ENCODE measurements at regions not wholly inside any gene's neighbourhood (a gene's known extent, or its start where the extent isn't known, plus 50 kb on each side); places are given as distances from the start of the nearest gene placed in this dataset.

DNA sequence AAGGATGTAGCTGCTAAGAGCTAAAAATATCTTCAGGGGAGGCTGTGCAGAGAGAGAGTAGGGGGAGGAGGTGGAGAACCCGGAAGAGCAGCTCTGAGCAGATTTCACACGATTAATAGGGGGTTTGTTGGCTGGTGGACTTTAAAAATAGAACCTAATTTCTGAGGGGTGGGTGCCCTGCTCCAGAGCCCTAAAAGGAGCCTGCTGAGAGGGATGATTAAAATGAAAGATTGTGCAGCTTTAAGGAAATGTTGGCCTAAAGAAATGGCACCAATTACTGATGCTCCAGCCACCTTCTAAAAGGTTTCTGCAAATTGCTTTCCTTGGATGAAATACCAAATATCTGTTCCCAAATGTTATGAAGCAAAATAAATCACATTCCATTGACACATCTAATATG lies 202.8 kb upstream of the BTBD3 start:
- no peak for DNase-seq

DNA sequence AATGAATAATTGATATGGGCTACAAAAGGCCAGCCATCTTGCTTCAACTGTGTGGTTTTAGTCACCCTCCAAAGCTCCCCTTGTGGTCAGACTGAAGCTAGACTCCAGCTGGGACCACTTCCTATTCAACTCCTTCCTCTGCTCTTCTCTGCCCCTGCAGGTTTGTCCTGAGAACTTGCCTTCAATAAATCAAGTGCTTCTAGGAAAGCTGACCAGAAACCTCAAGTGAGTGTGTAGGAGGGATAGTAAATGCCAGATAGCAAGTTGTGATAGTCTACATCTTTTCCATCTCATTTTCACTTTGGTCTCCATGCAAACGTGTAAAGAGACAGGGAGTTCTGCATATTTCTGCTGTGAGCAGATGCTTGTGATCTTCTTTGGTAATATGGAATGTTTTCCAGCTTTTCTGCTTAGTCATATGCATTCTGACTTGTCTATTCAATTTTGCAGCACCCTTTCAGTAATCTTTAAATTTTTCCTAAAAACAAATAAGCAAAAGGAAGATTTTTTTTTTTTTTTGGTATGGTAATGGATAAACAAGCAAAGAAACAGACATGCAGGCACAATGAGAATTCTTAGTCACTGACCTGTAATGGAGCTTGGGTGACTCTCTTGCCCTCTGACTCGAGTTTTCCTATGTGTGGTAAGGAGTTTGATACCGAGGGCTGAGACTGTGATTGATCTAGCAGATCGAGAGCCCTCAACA lies 201.3 kb upstream of the BTBD3 start:
- DNase-seq, result peak; percentile 37

DNA sequence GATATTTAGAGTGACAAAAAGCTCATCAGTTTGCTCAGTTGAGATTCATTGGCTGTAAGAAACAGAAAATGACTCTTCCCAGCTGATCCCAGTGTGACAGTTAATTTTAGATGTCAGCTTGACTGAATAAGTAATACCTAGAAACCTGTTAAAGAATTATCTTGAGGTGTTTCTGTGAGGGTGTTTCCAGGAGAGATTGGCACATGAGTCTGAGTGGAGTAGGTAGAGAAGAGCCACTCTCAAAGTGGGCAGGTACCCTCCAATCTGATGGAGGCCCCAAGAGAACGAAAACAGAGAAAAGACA lies 200.8 kb upstream of the BTBD3 start:
- DNase-seq, result no peak

DNA sequence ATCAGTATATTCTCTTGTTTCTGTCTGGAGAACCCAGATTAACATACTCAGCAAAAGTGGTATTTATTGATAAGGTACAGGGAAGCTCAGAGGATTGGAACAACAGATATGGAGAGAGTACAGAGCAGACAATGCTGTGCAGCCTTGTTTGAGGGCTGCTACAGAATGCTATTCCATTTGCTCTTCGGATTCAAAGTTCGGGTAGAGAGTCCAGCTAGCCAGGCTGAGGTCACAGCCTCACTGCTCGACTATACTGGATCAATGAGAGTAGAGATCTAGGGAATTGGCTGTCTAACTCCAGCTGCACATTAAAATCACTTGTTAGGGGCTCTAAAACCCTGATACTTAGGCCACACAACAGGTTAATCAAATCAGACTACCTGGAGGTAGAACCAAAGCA lies 200.1 kb upstream of the BTBD3 start:
- DNase-seq, result no peak

DNA sequence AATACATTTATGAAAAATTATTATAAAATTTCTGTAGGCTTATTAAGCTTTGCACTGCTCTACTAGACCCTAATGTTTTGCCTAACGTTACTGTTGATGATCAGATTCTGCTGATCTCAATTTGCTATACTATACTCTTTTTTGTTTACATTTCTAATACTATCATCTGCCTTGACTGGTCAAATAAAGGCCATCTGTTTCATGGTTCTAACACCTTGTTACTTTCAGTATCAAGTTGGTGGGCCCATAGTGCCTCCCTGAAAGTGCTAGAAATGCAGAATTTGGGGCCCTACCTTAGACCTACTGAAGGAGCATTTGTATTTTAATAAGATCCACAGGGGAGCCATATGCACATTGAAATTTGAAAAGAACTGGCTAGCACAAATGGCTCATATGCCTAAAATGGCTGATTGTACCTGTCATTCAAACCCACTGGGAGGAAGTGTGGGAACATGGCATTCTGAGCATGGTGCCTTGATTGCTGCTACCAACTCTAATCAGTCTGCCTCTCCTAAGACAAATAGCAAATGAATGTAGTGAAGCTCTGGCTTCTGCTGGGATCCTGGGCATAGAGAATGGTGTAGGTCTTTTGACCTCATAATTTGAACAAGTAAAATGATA lies 199.1 kb upstream of the BTBD3 start:
- DNase-seq, result peak; percentile 25

DNA sequence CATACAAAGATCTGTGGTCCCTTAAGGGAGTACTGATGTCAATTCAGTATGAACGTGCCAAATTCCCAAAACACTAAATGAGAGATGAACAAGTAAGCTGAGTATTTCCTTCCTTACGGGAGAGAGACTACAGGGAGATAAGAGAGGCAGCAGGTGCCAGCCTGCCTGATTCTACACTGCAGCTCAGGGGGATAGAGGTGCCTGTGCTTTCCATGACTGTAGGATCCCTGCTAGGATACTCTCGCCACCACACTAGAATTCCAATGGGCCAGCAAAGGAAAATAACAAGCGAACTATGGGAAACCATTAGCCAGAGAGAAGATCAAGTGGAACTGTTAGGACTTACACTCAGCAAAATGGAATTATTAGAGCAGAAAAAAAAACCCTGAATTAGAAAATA lies 198.5 kb upstream of the BTBD3 start:
- DNase-seq, result no peak

DNA sequence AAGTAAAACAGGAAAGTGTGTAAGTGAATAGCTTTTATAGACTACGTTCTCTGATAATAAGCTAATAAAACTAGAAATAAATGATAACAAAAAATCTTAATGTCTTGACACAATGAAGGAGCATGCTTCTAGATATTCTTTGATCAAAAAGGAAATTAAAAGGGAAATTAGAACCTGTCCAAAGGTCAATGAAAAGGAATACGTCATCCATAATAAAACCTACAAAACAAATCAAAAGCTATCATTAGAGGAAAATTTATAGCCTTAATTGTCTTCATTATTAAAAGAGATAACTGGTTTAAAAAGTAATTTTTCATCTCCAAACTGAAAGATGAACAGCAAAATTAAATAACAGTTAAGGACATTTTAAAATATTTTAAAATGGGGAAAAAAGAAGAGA lies 196.3 kb upstream of the BTBD3 start:
- no peak for DNase-seq

DNA sequence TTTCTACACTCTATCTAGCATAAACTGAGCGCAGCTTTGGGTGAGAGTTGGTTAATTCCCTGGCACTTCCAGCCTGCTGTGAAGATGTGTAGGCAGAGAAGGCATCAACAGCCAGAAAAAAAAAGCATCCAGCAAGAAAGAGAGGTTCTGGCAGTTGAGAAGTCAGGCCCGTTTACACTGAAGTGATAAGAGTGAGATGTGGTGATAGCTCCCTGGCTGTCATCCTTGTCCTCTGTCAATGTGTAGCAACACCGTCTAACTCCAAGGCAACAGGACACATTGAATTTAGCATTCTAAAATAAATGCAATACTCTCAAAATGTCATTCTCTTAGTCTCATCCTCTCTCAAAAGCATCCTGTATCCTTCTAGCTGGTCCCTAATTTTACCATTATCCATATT lies 193.6 kb upstream of the BTBD3 start:
- no peak for DNase-seq

DNA sequence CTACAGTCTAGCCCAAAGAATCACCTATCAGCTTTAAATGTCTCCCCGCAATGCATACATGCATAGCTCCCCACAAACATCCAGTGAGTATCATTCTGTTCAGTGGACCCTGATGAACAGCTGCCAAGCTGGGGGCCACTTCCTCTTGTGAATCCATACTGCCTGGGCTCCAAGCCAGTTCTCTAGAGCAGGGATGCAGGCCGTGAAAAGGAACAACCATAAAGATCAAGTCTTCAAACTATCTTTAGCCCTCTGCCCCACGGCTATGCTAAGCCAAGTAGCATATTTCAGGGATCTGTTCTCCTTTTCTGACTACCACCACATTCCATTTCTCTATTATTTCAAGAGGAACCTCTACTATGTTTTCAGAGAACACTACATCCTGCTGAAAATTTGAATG lies 191.7 kb upstream of the BTBD3 start:
- DNase-seq, result peak; percentile 55

DNA sequence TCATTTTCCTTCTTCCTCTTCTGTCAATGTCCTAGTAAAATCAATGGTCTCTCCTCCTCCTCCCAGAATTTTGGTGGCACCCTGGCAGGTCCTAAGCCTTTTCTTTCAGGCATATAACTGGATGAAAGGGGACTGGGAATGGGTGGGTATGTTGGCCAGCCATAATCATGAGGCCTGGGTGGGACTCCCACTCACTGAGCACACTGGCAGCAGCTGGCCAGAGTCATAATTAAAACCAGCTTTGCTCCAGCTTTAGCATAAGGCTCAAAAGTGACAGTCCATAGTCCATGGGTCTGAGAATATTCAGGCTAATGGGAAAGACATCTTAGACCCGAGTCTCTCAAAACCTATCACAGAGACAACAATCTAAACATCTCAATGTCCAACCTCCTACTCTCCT lies 190.0 kb upstream of the BTBD3 start:
- DNase-seq, result no peak

DNA sequence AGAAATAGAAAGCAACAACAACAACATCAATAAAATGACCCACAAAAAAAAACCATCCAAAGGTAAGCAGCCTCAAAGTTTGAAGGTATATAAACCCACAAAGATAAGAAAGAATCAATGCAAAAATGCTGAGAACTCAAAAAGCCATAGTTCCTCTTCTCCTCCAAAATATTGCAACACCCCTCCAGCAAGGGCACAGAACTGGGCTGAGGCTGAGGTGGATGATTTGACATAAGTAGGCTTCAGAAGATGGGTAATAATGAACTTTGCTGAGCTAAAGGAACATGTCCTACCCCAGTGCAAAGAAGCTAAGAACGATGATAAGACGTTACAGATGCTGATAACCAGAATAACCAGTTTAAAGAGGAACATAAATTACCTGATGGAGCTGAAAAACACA lies 188.8 kb upstream of the BTBD3 start:
- no peak for DNase-seq

DNA sequence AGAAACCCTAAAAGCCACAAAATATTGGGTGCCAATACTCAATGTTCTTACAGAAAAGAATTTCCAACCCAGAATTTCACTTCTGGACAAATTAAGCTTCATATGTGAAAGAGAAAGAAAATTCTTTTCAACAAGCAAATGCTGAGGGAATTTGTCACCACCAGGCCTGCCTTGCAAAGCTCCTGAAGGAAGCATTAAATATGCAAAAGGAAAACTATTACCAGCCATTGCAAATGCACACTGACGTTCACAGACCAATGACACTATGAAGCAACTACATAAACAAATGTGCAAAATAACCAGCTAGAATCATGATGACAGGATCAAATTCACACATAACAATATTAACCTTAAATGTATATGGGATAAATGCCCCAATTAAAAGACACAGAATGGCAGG lies 187.9 kb upstream of the BTBD3 start:
- DNase-seq, result no peak

DNA sequence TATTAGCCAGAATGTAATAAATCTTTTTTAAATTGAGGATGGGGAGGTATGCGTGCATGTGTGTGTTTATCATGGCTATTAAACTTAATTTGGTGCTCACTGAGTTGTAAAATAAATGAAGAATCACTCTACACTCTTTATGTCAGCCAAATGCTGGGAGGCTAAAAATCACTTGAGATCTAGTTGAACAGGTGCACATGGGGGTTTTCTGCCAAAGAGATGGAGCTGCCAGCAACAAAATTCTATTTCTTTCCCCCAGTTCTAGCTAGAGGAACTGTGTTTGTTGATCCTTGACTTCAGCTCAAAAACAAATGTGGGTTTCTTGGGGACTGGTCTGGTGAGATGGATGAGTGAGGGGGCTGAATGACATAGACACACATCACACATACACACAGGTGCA lies 183.3 kb upstream of the BTBD3 start:
- peak; percentile 15 for DNase-seq

DNA sequence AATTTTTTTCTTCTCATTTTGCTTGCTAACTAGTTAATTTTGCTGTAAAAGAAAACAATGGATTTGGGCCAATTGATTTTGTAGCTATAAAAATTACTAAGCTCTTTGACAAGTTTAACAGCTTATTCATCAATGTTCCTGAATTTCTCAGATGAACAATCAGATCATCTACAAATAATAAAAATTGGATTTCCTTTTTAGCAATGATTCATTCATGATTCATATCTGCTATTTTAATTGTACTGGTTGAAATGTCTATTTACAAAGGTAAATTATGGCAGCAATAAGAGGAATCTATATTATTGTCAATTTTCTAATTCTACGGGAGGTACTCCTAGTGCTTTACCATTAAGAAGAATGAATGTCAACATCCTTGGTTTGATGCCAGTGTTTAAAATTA lies 178.8 kb upstream of the BTBD3 start:
- no peak for DNase-seq

DNA sequence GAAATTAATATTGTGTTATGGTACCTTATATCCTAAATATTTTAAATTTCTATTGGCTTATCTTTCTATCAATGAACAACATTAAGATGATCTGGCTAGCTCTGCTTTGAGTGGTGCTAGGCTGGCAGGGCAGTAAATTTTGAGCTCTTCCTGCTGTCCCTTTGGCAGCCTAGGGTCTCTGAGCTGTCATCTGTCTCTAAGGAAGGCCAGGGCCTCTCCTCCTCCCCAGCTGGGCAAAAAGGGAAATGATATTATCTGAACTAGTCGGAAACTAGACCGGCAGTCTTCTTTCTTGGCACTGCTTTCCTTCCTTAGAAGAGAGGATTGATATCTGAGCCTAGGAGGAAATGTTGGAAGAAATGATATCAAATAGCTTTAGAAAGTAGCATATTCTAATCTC lies 176.7 kb upstream of the BTBD3 start:
- no peak for DNase-seq

DNA sequence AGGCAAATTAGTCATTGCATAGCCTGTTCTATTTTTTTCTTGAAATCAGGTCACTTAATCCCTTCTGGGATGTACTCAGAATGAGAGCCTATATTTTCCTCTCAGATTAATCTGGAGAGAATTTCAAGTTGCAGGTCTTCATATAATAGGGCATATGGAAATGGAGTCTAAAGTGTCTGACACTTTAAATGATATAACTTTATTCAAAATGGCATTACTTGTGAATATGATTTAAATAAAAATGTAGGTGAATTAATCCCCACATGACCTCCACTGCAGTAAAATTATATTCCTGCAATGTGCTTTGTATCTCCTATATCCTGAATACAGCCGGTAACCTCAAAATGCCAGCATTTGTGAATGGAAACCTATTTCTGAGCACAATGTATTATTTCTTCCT lies 172.5 kb upstream of the BTBD3 start:
- DNase-seq, result no peak

DNA sequence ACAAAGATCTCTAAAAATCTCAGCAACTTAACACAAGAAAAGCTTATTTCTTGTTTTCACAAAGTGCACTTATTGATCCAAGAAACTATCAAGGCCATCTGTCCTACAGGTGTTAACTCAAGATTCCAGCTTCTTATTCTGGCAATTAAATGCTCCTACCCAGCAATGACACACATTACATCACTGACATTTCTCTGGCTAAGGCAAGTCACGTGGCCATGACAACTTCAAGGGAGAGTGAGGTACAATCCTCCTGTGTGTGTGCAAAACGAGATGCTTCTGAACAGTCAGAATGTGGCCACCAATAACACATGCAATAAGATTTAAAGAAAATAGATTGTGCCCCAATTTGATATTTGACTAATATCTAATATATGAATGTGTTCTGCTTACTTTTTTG lies 169.3 kb upstream of the BTBD3 start:
- DNase-seq, result no peak

DNA sequence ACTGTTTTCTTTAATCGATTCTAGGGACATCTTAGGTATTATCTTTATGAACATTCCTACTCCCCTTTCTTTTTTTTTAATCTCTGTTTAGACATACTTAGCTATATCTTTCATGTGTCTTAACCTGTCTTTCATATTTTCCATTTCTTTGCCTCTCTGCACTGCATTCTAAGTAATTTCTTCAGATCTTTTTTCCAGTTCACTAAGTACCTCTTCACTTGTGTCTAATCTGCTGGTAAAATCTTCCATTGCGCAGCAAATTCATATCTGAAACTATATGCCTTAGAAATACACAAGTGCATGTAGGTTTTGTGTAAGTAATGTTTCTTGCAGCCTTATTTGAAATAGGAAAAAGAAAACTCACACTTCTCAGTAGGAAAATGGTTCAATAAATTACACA lies 165.4 kb upstream of the BTBD3 start:
- DNase-seq, result no peak

DNA sequence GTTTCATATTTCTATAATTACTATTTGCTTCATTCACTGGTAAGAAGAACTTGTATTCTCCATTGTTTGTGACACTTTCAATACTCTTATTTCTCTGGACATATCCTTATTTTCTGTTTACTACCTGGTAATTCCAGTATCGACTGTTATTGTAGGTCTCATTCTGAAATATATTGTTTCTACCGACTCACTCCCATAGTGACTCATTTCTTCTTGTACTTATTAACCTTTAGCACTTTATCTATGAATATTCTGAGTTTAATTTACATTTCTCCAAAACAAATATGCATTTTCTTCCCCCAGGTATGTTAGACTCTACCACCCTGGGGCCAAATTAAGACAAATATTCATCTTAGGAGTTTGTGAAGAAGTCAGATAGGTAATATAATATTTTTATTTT lies 164.5 kb upstream of the BTBD3 start:
- no peak for DNase-seq

DNA sequence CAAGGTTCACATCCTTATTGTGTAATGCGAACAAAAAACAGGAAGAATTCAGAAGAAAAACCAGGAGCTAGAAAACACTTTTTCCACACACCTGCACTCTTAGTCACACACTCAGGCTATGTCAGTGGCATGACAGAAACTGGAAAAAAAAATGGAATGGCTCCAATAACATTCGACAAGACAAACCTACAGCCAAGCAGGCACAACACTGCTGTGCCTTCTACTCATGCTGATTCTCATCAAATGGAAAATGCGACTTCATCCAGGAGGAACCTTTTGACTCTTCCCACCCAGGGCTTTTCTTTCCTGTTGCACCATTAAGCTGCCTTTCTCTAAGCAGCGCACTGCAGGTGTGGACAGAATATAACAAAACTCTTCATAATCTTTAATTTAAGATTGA lies 163.2 kb upstream of the BTBD3 start:
- no peak for DNase-seq

DNA sequence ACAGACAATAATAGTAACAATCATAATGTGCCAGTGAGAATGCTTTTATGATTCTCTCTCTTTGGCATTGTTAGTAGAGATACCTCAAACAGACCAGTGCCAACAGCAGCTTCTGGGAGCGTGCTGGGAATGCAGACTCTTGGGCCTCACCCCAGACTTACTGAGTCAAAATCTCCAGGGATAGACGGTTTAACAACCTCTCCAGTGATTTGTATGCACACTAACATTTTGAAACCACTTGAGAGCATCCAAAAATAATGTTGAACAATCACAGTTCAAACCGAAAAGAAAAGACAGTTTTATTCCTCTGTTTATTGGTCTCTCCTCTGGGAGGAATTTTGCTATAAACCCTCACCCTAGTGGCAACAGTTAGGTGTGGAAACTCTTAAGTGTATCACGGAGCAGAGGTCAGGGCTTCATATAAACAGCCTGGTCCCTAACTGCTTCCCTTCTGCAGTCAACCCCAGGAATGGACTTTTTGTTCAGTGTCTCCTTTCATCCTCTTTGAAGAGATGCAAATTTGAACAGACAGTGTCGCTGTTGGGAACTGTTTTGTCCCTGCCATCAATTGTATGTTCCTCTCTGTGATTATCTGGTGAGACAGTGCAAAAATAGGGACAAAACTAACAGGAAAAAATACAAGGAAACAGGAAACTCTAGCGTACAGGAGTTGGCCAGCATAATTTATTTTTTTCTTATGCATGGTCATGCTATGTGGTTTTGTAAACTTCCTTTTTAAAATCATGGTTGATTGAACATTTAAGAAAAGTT lies 162.4 kb upstream of the BTBD3 start:
- no peak for DNase-seq

DNA sequence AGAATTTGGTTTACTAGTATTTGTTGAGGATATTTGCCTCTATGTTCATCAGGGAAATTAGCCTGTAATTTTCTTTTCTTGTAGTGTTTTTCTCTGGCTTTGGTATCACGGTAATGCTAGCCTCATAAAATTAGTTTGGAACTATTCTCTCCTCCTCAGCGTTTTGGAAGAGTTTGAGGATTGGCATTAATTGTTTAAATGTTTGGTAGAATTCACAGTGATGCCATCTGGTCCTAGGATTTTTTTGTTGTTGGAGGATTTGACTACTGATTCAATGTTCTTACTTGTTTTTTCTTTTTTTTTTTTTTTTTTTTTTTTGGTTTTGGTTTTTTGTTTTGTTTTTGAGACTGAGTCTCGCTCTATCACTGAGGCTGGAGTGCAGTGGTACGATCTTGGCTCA lies 156.2 kb upstream of the BTBD3 start:
- peak; percentile 14 for DNase-seq

DNA sequence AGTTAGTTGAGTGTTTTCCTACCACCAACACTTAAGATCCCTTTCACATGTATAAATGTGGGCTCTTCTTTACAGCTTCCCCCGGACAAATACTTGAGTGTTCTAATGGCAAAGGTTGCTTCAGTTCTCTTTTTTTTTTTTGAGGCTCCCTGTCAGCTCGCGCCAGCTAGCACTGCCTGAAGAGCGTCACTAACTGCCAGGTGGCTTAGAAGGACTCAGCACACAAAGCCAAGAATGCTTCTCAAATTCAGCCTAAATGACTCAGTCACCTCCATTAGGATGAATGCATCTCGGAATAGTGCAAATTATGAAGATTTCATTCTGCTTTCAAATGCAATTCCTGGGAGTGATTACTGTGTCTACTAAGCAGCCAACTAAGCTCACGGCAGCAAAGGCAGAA lies 150.7 kb upstream of the BTBD3 start:
- peak; percentile 40 for DNase-seq

DNA sequence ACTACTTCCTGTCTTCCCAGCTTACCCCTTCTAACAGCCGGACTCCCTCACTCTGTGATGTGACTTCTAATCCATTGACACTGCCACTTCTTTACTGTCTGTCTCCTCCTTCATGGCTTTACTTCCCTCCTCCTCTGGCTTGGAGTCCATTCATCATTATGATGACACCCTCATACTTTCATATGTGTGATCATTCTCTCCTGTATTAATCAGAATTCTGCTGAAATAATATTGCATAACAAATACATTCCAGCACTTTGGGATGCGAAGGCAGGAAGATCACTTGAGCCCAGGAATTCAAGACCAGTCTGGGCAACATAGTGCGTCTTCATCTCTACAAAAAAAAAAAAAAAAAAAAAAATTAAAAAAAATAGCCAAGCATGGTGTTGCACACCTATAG lies 147.9 kb upstream of the BTBD3 start:
- no peak for DNase-seq

DNA sequence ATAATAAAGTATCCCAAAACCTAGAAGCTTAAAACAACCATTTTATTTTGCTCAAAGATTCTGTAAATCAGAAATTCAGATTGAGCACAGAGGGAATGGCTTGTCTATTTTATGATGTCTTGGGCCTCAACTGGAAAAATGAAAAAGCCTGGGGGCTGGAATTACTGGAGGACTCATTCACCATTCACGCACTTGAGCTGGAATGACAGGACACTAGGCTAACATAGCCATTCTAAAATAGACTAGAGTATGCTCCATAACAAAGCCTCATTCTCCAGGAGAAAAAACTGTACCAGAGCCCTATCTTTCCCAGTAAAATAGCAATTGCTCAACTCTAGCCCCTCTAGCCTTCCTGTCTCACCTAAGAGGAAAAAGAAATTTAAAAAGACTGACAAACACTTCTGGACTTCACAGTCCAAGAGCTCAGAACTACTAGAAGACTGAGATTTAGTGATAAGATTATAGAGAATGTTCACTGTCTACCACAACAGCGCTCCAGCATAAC lies 145.4 kb upstream of the BTBD3 start:
- DNase-seq, result no peak
